AG10803 (cell line): ENCODE measurements at regions not wholly inside any gene's neighbourhood (a gene's known extent, or its start where the extent isn't known, plus 50 kb on each side); places are given as distances from the start of the nearest gene placed in this dataset.
"Not testable (repeated sequence)": the region's sequence is repeated elsewhere in the genome, so short reads cannot be mapped to it uniquely, and the experiment has no call there.

ENCODE experiments used
- DNase-seq: peaks from one replicate; pipeline ENCODE4 v3.0.0; 2010; ENCODE audit warnings: low read depth
- H3K4me3 ChIP-seq: 2 replicates; pipeline ENCODE4 v1.5.1; 2011; ENCODE audit warnings: mild to moderate bottlenecking, low read length, control low read depth
- TF ChIP-seq, protein P1 (sequence below): conservative IDR thresholded peaks from 2 replicates; pipeline ENCODE4 v1.5.1; 2011; ENCODE audit warnings: mild to moderate bottlenecking, low read length, control low read depth, inconsistent platforms

DNA sequence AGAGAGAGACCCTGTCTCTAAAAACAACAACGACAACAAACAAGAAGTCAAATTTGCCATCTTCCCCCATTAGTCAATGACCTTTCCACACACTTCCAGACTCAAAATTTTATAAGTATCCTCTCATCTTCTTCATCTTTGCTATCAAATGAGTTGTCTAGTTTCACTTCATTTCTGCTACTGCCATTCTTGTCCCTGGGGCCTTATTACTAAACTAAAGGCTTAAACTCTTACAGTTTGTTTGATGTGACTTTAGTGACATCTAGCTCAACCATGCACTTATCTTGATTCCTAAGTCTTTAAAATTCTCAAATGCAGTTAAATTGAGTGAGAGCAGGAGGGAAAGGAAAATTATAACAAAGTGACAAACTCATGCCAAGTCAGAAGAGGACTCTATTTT is 271.8 kb upstream of the GK2 start:
- TF ChIP-seq, protein P1, sequence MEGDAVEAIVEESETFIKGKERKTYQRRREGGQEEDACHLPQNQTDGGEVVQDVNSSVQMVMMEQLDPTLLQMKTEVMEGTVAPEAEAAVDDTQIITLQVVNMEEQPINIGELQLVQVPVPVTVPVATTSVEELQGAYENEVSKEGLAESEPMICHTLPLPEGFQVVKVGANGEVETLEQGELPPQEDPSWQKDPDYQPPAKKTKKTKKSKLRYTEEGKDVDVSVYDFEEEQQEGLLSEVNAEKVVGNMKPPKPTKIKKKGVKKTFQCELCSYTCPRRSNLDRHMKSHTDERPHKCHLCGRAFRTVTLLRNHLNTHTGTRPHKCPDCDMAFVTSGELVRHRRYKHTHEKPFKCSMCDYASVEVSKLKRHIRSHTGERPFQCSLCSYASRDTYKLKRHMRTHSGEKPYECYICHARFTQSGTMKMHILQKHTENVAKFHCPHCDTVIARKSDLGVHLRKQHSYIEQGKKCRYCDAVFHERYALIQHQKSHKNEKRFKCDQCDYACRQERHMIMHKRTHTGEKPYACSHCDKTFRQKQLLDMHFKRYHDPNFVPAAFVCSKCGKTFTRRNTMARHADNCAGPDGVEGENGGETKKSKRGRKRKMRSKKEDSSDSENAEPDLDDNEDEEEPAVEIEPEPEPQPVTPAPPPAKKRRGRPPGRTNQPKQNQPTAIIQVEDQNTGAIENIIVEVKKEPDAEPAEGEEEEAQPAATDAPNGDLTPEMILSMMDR: no peak
- DNase-seq: no peak
- no peak overlapping the region for H3K4me3 ChIP-seq

DNA sequence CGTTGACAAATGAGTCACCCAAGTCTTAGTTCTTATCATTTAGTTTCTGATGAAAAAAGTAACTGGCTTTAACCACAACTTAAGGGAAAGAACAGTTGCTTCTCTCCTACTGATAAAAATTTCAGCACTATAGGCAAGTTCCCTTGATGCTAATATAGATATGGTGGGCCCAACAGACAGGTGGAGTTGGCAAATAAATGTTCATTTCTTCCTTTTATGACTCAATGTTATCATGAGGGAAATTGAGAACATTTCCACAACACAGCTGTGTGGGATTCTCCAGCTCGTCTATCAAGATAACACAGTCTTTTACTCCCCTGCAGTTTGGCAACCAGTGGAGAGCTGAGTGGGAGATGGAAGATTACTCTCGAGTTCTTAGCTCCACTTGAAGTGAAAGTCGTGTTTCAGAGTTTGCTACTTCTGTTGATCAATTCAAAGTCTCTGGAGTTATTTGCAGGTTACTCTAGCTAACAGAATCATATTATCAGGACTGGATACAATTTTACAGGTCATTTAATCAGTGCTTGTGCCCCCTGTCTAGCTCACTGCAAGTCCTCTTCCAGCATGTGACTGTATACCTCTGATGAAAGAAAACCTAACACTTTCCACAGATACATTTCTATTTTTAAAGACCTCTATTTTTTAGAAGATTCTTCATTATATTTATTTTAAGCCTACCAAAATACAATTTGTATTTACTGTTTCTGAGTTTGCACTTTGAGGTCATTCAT is 270.6 kb upstream of the GK2 start:
- H3K4me3 ChIP-seq: no peak overlapping the region
- TF ChIP-seq, protein P1: no peak
- no peak for DNase-seq

DNA sequence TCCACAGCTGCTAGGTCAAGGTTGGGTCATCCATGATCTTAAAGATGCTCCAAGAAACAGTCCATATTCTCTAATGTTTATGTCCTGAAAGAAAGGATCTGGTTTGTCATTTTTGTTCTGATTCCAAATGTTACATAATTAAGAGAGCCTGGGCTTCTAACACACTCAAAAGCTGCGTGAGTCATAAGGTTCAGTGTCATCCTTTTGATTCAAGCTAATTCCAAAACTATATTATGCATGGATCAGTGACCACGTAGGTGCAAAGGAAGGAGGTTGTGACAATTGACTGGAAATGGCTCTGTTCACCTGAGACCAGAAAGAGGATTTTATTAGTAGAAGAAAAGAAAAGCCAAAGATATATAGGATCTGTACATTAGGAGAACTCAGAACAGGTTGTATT is 268.7 kb upstream of the GK2 start:
- TF ChIP-seq, protein P1: no peak
- no peak overlapping the region for H3K4me3 ChIP-seq
- no peak for DNase-seq

DNA sequence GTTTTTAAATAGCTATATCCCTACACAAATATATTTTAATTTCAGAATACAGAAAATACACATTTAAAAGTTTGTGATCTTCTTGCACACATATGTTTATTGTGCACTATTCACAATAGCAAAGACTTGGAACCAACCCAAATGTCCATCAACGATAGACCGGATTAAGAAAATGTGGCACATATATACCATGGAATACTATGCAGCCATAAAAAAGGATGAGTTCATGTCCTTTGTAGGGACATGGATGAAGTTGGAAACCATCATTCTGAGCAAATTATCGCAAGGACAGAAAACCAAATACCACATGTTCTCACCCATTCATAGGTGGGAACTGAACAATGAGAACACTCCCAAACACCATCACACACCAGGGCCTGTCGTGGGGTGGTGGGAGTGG is 266.9 kb upstream of the GK2 start:
- DNase-seq, H3K4me3 ChIP-seq: not testable (repeated sequence)

DNA sequence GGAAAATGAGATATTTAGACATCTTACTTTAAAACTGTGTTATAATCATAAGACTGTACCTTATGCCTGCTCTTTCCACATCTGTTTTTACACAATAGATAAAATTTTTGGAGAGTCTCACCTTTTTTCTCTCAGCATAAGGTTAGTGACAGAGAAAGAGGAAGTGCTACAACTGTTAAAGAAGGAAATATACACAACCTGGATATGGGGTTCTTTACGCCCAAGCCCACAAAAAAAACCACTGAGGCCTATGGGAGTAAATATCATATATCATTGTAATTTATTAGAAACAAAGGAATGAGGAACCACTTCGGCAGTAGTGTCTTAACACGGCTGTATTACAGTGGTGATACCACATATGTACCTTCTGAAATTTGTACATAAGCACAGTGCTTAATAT is 265.9 kb upstream of the GK2 start:
- TF ChIP-seq, protein P1: no peak
- H3K4me3 ChIP-seq: no peak overlapping the region
- no peak for DNase-seq

DNA sequence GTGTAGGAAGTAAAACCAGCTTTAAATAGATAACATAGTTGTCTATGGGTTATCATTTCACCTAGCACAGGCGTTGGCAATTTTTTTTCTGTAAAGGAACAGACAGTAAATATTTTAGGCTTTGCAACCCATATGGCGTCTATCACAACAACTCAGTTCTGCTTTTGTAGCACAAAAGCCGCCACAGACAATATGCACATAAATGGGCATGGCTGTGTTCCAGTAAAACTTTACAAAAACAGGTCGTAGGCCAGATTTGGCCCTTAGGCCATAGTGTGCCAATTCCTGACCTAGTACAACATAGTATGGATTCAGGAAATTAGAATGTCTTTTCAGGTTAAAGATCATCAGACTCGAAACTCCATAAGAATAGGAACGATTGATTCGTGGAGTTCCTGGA is 265.3 kb upstream of the GK2 start:
- H3K4me3 ChIP-seq: no peak overlapping the region
- no peak for DNase-seq
- TF ChIP-seq, protein P1: no peak

DNA sequence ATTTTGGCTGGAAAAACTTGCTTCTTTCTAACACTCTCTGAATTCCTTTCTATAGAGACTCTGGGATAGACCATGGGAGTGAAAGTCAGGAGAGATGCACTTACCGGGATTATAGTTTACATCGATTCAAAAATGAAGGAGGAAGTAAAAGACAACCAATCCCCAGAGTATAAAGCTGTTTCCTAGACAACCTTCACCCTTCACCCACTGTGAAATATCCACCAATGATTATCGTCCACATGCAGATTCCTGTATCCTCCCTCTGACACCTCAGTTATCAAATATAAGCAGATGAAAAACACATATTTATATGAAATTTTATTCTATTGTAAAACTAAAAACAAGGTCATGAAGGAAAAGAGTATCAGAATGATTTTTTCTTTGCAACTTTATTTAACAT is 258.8 kb upstream of the GK2 start:
- H3K4me3 ChIP-seq: no peak overlapping the region
- no peak for DNase-seq
- TF ChIP-seq, protein P1: no peak

DNA sequence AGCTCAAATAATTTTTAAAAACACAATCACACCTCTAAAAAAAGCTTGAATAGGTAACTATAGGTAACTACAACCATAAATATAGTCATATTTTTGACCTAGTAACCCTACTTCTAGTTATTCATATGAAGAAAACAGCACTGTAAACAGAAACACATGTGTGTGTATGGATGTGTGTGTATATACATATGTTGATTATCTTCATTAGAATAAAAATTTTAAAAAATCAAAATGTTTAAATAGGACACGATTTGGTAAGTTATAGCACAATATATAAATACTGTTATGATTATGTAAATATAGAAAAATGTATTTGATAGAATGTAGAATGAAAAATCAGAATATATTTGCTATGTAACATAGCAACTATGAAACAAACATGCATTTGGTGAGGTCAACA is 258.1 kb upstream of the GK2 start:
- no peak overlapping the region for H3K4me3 ChIP-seq
- TF ChIP-seq, protein P1: no peak
- no peak for DNase-seq
